Stimulated activated naive CD8-positive, alpha-beta T cell treated with anti-CD3 and anti-CD28 coated beads, Interleukin-15, Interleukin-2, amounts not matched to agents 100 ng/mL and 50 ng/mL, for 24 hours (primary cell): ENCODE measurements at regions not wholly inside any gene's neighbourhood (a gene's known extent, or its start where the extent isn't known, plus 50 kb on each side); places are given as distances from the start of the nearest gene placed in this dataset.
A peak's percentile ranks its signal among the peaks of the same experiment; 100 is the strongest.
"Not testable (repeated sequence)": the region's sequence is repeated elsewhere in the genome, so short reads cannot be mapped to it uniquely, and the experiment has no call there.

Experiments
- H3K27ac Mint-ChIP-seq: one replicate; pipeline ENCODE4 v1.8.0; 2021; ENCODE audit warnings: mild to moderate bottlenecking, mixed read lengths
- H3K27me3 Mint-ChIP-seq: one replicate; pipeline ENCODE4 v1.8.0; 2021; ENCODE audit warnings: mixed read lengths
- H3K36me3 Mint-ChIP-seq: one replicate; pipeline ENCODE4 v1.8.0; 2021; ENCODE audit warnings: low read depth, mixed read lengths
- H3K4me1 Mint-ChIP-seq: one replicate; pipeline ENCODE4 v1.8.0; 2021; ENCODE audit warnings: low read depth, mixed read lengths
- H3K4me3 Mint-ChIP-seq: one replicate; pipeline ENCODE4 v1.8.0; 2021; ENCODE audit warnings: mild to moderate bottlenecking, mixed read lengths
- H3K9me3 Mint-ChIP-seq: one replicate; pipeline ENCODE4 v1.8.0; 2021; ENCODE audit warnings: mixed read lengths

- no peak overlapping the region for H3K27ac Mint-ChIP-seq
- H3K9me3 Mint-ChIP-seq: peaks cover 6% of the 10 kb centered on the region
- H3K27me3 Mint-ChIP-seq: no peaks in the 10 kb centered on the region
- H3K4me3 Mint-ChIP-seq: no peak overlapping the region
- H3K36me3 Mint-ChIP-seq: peaks cover 4% of the 10 kb centered on the region
- H3K4me1 Mint-ChIP-seq: peaks cover 8% of the 10 kb centered on the region
These were observed 70.7 kb upstream of the NCOA3 start for GRCh38 chr20:47430862-47431588.

- H3K27ac Mint-ChIP-seq: no peak overlapping the region
- H3K36me3 Mint-ChIP-seq: peaks cover 1% of the 10 kb centered on the region
- peaks cover 8% of the 10 kb centered on the region for H3K4me1 Mint-ChIP-seq
- no peaks in the 10 kb centered on the region for H3K9me3 Mint-ChIP-seq
- no peak overlapping the region for H3K4me3 Mint-ChIP-seq
- no peaks in the 10 kb centered on the region for H3K27me3 Mint-ChIP-seq
These were observed 68.9 kb upstream of the NCOA3 start for GRCh38 chr20:47432834-47433210.

GRCh38 chr20:47434128-47434779 lies 67.4 kb upstream of the NCOA3 start:
- H3K4me3 Mint-ChIP-seq, H3K9me3 Mint-ChIP-seq, H3K27me3 Mint-ChIP-seq, H3K27ac Mint-ChIP-seq, H3K36me3 Mint-ChIP-seq: not testable (repeated sequence)
- H3K4me1 Mint-ChIP-seq: peaks cover 18% of the 10 kb centered on the region

GRCh38 chr20:47438464-47439381 lies 63.0 kb upstream of the NCOA3 start:
- peaks cover 11% of the 10 kb centered on the region for H3K4me1 Mint-ChIP-seq
- no peaks in the 10 kb centered on the region for H3K9me3 Mint-ChIP-seq
- peak overlapping the region; percentile 5 for H3K4me3 Mint-ChIP-seq
- peak overlapping the region; percentile 70 for H3K27ac Mint-ChIP-seq
- no peaks in the 10 kb centered on the region for H3K36me3 Mint-ChIP-seq
- no peaks in the 10 kb centered on the region for H3K27me3 Mint-ChIP-seq

- Mint-ChIP-seq H3K27me3 (no peaks in the 10 kb centered on the region), H3K9me3 (no peaks in the 10 kb centered on the region), H3K4me1 (peaks cover 11% of the 10 kb centered on the region), H3K27ac (no peak overlapping the region), H3K36me3 (no peaks in the 10 kb centered on the region), H3K4me3 (no peak overlapping the region)
These were observed 60.6 kb upstream of the NCOA3 start for GRCh38 chr20:47440857-47441773.

GRCh38 chr20:47441774-47442150 lies 59.9 kb upstream of the NCOA3 start:
- H3K9me3 Mint-ChIP-seq: no peaks in the 10 kb centered on the region
- no peak overlapping the region for H3K27ac Mint-ChIP-seq

GRCh38 chr20:47443060-47443459 lies 58.6 kb upstream of the NCOA3 start:
- H3K36me3 Mint-ChIP-seq, H3K27ac Mint-ChIP-seq, H3K9me3 Mint-ChIP-seq, H3K4me3 Mint-ChIP-seq, H3K27me3 Mint-ChIP-seq: not testable (repeated sequence)
- H3K4me1 Mint-ChIP-seq: peaks cover 11% of the 10 kb centered on the region

More at GRCh38 chr20:47441774-47442150, 59.9 kb upstream of the NCOA3 start:
- no peak overlapping the region for H3K4me3 Mint-ChIP-seq
- no peaks in the 10 kb centered on the region for H3K27me3 Mint-ChIP-seq
- no peaks in the 10 kb centered on the region for H3K36me3 Mint-ChIP-seq
- H3K4me1 Mint-ChIP-seq: peaks cover 11% of the 10 kb centered on the region

GRCh38 chr20:47444584-47444983 lies 57.1 kb upstream of the NCOA3 start:
- no peaks in the 10 kb centered on the region for H3K36me3 Mint-ChIP-seq
- no peak overlapping the region for H3K4me3 Mint-ChIP-seq
- H3K27ac Mint-ChIP-seq: no peak overlapping the region

GRCh38 chr20:47445291-47445690 lies 56.4 kb upstream of the NCOA3 start:
- H3K9me3 Mint-ChIP-seq: no peaks in the 10 kb centered on the region
- H3K36me3 Mint-ChIP-seq: no peaks in the 10 kb centered on the region
- no peak overlapping the region for H3K27ac Mint-ChIP-seq
- H3K27me3 Mint-ChIP-seq: no peaks in the 10 kb centered on the region
- H3K4me3 Mint-ChIP-seq: no peak overlapping the region
- H3K4me1 Mint-ChIP-seq: no peaks in the 10 kb centered on the region

More at GRCh38 chr20:47444584-47444983, 57.1 kb upstream of the NCOA3 start:
- Mint-ChIP-seq H3K27me3 (no peaks in the 10 kb centered on the region), H3K4me1 (no peaks in the 10 kb centered on the region), H3K9me3 (no peaks in the 10 kb centered on the region)

GRCh38 chr20:47447350-47448296 lies 54.1 kb upstream of the NCOA3 start:
- H3K27ac Mint-ChIP-seq, H3K36me3 Mint-ChIP-seq, H3K9me3 Mint-ChIP-seq, H3K27me3 Mint-ChIP-seq, H3K4me1 Mint-ChIP-seq, H3K4me3 Mint-ChIP-seq: not testable (repeated sequence)

GRCh38 chr20:47448429-47448828 lies 53.3 kb upstream of the NCOA3 start:
- no peak overlapping the region for H3K4me3 Mint-ChIP-seq

GRCh38 chr20:47451602-47451904 lies 50.1 kb upstream of the NCOA3 start:
- H3K27me3 Mint-ChIP-seq: no peaks in the 10 kb centered on the region

More at GRCh38 chr20:47448429-47448828, 53.3 kb upstream of the NCOA3 start:
- H3K27ac Mint-ChIP-seq: no peak overlapping the region
- H3K36me3 Mint-ChIP-seq: no peaks in the 10 kb centered on the region
- H3K27me3 Mint-ChIP-seq: no peaks in the 10 kb centered on the region
- peaks cover 17% of the 10 kb centered on the region for H3K4me1 Mint-ChIP-seq
- no peaks in the 10 kb centered on the region for H3K9me3 Mint-ChIP-seq

More at GRCh38 chr20:47451602-47451904, 50.1 kb upstream of the NCOA3 start:
- Mint-ChIP-seq H3K36me3 (no peaks in the 10 kb centered on the region), H3K27ac (no peak overlapping the region), H3K4me1 (peaks cover 38% of the 10 kb centered on the region), H3K9me3 (no peaks in the 10 kb centered on the region), H3K4me3 (no peak overlapping the region)
